ENCODE measurements at regions not wholly inside any gene's neighbourhood (a gene's known extent, or its start where the extent isn't known, plus 50 kb on each side); places are given as distances from the start of the nearest gene placed in this dataset.

- Histone ChIP-seq H2AFZ (ENCODE audit: control insufficient read depth, low read depth, low read length) (no peak overlapping the region), H3K9me3 (replicated peaks; ENCODE audit: control insufficient read depth, insufficient read depth, low read length) (no peaks in the 10 kb centered on the region), H3K79me2 (ENCODE audit: control insufficient read depth, insufficient read depth, low read length) (no peaks in the 10 kb centered on the region), H3K4me1 (ENCODE audit: control insufficient read depth, insufficient read depth, low read length) (no peaks in the 10 kb centered on the region), H3K9ac (ENCODE audit: control insufficient read depth, insufficient read depth, low read length) (no peak overlapping the region), H3K4me2 (ENCODE audit: control insufficient read depth, insufficient read depth) (no peak overlapping the region), H3K4me3 (no peak overlapping the region), H3K27me3 (replicated peaks in 1 of 2; ENCODE audit: control insufficient read depth in 2 of 2, insufficient read depth in 2 of 2, low read length in 1 of 2) (no peaks in the 10 kb centered on the region), H3K27ac (ENCODE audit: control insufficient read depth, insufficient read depth) (no peak overlapping the region), H3K36me3 (ENCODE audit: control insufficient read depth in 2 of 2, insufficient read depth in 2 of 2, low read length in 1 of 2) (no peaks in the 10 kb centered on the region), H4K20me1 (ENCODE audit: control insufficient read depth, insufficient read depth) (no peaks in the 10 kb centered on the region)
- CTCF ChIA-PET: no interaction called here
- RAD21 ChIA-PET (ENCODE audit: unreplicated experiment): no interaction called here
- WGBS (ENCODE audit: insufficient coverage, insufficient replicate concordance, low lambda C conversion rate, missing lambda C conversion rate): 65% methylated on average over 6 of the region's 6 CpGs
- intact Hi-C loops (cut with micrococcal nuclease; ENCODE audit: unreplicated experiment): no loop called here
- SMC1A ChIA-PET (ENCODE audit: uncharacterized antibody, unreplicated experiment): no interaction called here
- DNase-seq (ENCODE audit: low read depth, low spot score): no peak
- TF ChIP-seq IRF4 (IDR thresholded peaks at IDR 0.05; ENCODE audit: low read depth, low read length) (no peak), POU2F2 (IDR thresholded peaks at IDR 0.05; ENCODE audit: borderline replicate concordance, low read depth, low read length) (no peak), PAX8 (IDR thresholded peaks at IDR 0.05) (no peak), FOXK2 (IDR thresholded peaks at IDR 0.05) (no peak), BCLAF1 (IDR thresholded peaks at IDR 0.05) (no peak), TBL1XR1 (IDR thresholded peaks at IDR 0.05; ENCODE audit: low read depth, low read length) (no peak), DPF2 (IDR thresholded peaks at IDR 0.05) (no peak), PAX5 (IDR thresholded peaks at IDR 0.05; ENCODE audit: borderline replicate concordance, low read depth, low read length) (no peak), BRCA1 (IDR thresholded peaks at IDR 0.05; ENCODE audit: low read depth, low read length) (no peak)
- in situ Hi-C loops (cut with MboI): no loop called here
- ATAC-seq: no peak
- POLR2A ChIA-PET: no interaction called here
- no peak for FAIRE-seq
- BruUV-seq (replicated peaks): no TSS peak
Measured at GRCh38 chr1:87647430-87648177, 318.9 kb downstream of the LMO4 start.

Data from GM12878 (cell line).